HG02763 (cell line): ENCODE measurements at regions not wholly inside any gene's neighbourhood (a gene's known extent, or its start where the extent isn't known, plus 50 kb on each side); places are given as distances from the start of the nearest gene placed in this dataset.

ENCODE experiments used
- ATAC-seq: cut with Tn5 transposase; IDR thresholded peaks from one replicate; pipeline ENCODE4 v1.9.1; 2021; ENCODE audit warnings: mild to moderate bottlenecking, moderate library complexity; ENCODE audit not compliant: unreplicated experiment

DNA sequence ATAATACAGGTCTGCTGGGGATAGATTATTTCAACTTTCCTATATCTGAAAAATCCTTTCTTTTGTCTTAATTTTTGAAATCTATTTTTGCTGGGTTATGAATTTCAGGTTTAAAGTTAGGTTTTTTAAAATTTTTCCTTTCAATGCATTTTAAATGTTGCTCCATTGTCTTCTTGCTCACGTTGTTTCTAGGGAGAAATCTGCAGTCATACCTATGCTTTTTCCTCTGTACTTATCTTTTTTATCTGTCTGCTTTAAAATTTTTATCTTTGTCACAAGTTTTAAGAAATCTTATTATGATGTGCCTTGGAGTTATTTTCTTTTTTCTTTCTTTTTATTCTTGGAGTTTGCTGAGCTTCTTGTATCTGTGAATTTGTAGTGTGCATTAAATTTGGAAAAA is 412.0 kb upstream of the KIF2A start:
- ATAC-seq, result no peak

- no peak for ATAC-seq
Observed at GRCh38 chr5:61896811-61897210, 409.2 kb upstream of the KIF2A start.

DNA sequence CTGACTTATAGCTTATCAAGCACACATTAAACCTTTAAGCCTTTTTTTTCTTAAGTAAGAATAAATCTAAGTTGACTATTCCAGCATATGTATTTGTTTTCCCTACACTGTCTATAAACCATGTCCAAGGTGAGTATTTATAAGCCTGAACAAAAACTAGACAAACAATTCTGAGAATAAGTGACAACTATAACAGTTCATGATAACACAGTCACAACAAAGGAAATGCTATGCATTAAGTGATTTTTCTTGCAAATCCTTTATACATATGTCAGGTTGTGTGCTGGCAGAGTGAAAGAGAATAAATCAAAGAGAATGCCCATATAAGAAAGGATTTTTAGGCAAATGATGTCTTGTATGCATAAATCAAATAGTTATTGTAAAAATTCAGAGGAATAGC is 408.8 kb upstream of the KIF2A start:
- no peak for ATAC-seq

GRCh38 chr5:61901997-61902396 is 404.0 kb upstream of the KIF2A start:
- ATAC-seq, result no peak

GRCh38 chr5:61904730-61905129 is 401.3 kb upstream of the KIF2A start:
- no peak for ATAC-seq

- ATAC-seq, result no peak
Observed at GRCh38 chr5:61905613-61906012, 400.4 kb upstream of the KIF2A start.

GRCh38 chr5:61906820-61907219 is 399.2 kb upstream of the KIF2A start:
- ATAC-seq, result no peak

- ATAC-seq, result no peak
Observed at GRCh38 chr5:61907995-61908394, 398.0 kb upstream of the KIF2A start.

DNA sequence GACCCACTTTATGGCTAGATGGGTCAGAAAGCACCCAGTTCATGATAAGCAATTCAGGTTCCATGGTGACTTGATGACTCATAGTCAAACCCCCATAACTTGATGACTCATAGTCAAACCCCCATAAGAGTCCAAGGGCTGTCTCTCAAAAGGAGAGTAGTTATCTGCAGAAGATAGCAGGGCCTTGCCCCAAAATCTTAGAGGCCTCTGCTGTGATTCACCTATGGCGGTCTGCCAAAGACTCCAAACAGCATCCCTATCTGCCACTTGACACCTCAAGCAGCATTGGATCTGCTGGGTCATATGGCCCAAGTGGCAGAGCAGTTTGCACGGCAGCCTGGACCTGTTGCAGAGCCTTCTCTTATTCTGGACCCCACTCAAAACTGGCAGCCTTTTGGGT is 395.2 kb upstream of the KIF2A start:
- no peak for ATAC-seq

GRCh38 chr5:61912559-61912958 is 393.4 kb upstream of the KIF2A start:
- no peak for ATAC-seq

- ATAC-seq, result no peak
Observed at GRCh38 chr5:61915646-61916045, 390.4 kb upstream of the KIF2A start.

GRCh38 chr5:61916621-61917620 is 389.1 kb upstream of the KIF2A start:
- no peak for ATAC-seq

GRCh38 chr5:61918611-61919010 is 387.4 kb upstream of the KIF2A start:
- ATAC-seq, result no peak

DNA sequence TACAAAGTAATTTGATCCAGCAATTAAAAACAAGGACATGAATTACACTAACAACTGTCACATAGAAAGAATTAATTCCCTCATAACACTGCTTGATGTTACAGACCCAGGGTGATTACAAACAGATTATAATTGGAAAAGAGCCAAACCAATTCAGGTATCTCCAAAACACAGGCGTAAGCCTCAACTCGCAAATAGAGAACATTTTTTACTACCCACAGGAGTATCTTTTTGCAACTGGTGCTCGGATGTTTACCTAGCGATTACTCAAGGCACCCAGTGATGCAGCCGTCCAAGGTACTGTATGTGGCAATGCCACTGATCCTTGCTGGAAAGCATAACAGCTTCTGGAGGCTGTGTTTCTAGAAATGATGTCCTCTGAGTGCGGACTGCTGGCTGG is 386.1 kb upstream of the KIF2A start:
- no peak for ATAC-seq

GRCh38 chr5:61924251-61924650 is 381.8 kb upstream of the KIF2A start:
- ATAC-seq, result no peak

- no peak for ATAC-seq
Observed at GRCh38 chr5:61926911-61927310, 379.1 kb upstream of the KIF2A start.

DNA sequence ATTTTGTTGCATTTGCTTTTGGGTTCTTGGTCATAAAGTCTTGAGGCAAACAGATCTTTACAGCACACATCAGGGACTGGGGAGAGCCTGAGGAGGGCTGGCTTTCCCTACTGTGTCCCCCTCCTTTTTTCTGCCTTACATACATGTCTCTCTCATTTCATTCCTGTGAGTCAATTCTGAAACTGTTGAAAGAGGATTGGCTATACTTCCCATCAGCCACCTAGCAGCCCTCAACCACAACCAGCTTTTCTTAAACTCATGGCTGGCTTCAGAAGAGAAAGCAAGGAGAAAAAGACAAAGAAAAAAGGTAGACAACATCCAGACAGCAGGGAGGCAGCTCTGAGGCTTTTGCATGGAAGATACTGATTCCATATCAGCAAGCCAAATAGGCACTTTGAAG is 374.8 kb upstream of the KIF2A start:
- ATAC-seq, result no peak

- ATAC-seq, result no peak
Observed at GRCh38 chr5:61933787-61934626, 372.0 kb upstream of the KIF2A start.

- no peak for ATAC-seq
Observed at GRCh38 chr5:61941637-61942036, 364.4 kb upstream of the KIF2A start.

DNA sequence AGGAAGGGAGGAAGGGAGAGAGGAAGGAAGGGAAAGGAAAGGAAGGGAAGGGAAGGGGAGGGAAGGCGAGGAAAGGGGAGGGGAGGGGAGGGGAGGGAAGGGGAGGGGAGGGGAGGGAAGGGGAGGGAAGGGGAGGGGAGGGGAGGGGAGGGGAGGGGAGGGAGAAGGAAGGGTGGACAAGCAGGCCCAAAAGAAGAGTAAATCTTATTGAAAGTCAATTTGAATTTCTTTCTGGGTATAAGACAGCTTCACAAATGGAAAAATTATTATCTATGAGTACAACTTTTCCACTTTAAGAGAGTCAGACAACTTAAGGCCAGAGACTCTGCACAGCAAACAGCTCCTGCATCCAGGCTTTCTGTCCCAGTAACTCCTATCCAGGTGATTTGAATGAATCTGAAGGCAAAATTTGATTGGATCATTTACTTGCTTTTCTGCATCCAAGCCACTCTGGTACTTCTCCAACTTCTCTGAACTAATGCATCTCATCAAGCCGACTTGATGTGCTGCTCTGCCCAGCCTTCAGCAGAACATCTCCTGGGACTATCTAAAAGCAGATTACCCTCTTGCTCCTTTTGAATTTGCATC is 363.4 kb upstream of the KIF2A start:
- no peak for ATAC-seq

DNA sequence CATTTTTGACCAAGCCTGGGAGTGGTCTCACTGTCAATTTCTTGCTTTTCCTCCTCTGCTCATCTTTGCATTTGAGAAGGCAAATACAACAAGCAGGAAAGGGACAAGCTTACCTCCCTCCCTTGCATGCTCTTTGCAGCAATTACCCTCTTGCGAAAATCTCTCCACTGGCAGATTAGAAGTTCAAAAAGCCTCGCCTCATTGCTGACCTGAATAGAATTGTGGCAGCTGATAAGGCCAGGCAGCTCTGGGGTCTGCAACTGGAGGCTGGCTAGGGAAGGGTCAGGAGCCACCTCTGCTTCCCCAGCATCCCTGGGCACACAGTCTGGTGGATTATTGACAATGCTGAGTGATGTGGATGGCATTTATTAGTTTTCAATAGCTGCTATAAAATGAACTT is 362.3 kb upstream of the KIF2A start:
- ATAC-seq, result no peak
